ENCODE measurements at regions not wholly inside any gene's neighbourhood (a gene's known extent, or its start where the extent isn't known, plus 50 kb on each side); places are given as distances from the start of the nearest gene placed in this dataset.

DNA sequence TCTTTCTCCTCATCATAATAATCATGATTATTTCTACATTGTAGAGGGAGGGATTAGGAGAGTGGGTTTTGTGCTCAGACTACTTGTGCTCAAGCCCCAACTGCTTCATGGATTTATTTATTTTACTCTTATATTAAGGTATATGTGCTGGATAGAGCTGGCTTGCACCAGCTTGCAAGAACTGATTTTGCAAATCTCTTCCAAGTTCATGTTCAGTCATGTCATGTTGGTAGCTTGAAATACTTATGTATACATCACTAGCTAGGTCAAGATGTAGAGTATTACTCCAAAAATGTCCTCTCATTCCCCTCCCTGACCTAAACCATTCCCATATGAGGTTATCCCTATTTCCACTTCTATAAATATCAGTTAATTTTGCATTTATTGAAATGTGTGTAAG, 293.9 kb upstream of the RBMS3 start:
- no peak overlapping the region for H3K27ac ChIP-seq
- TF ChIP-seq, protein P1, sequence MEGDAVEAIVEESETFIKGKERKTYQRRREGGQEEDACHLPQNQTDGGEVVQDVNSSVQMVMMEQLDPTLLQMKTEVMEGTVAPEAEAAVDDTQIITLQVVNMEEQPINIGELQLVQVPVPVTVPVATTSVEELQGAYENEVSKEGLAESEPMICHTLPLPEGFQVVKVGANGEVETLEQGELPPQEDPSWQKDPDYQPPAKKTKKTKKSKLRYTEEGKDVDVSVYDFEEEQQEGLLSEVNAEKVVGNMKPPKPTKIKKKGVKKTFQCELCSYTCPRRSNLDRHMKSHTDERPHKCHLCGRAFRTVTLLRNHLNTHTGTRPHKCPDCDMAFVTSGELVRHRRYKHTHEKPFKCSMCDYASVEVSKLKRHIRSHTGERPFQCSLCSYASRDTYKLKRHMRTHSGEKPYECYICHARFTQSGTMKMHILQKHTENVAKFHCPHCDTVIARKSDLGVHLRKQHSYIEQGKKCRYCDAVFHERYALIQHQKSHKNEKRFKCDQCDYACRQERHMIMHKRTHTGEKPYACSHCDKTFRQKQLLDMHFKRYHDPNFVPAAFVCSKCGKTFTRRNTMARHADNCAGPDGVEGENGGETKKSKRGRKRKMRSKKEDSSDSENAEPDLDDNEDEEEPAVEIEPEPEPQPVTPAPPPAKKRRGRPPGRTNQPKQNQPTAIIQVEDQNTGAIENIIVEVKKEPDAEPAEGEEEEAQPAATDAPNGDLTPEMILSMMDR (conservative IDR thresholded peaks at IDR 0.05) = no peak
- TF ChIP-seq ZFX (IDR thresholded peaks at IDR 0.05) = no peak

DNA sequence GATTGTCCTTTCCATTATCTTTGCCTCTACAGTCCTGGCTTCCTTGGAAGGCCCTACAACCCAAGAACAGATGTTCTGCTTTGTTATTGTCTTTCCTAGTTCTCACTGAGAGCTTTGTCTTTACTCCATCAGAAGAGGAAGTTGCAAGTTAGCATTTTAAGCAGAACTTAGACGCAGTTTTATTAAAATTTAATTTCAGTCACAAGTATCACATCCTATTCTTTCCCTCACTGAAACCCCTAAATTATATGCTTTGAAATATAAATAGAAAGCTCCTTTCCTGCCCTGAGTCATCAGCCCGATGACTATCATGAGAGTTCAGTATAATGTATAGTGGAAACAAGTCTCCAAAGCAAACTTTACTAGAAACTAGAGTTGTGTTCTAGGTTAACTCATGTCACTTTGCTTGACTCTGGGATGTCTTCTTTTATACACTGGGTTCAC, 291.2 kb upstream of the RBMS3 start:
- H3K27ac ChIP-seq = no peak overlapping the region
- TF ChIP-seq, protein P1 (conservative IDR thresholded peaks at IDR 0.05) = no peak
- no peak for TF ChIP-seq ZFX (IDR thresholded peaks at IDR 0.05)

DNA sequence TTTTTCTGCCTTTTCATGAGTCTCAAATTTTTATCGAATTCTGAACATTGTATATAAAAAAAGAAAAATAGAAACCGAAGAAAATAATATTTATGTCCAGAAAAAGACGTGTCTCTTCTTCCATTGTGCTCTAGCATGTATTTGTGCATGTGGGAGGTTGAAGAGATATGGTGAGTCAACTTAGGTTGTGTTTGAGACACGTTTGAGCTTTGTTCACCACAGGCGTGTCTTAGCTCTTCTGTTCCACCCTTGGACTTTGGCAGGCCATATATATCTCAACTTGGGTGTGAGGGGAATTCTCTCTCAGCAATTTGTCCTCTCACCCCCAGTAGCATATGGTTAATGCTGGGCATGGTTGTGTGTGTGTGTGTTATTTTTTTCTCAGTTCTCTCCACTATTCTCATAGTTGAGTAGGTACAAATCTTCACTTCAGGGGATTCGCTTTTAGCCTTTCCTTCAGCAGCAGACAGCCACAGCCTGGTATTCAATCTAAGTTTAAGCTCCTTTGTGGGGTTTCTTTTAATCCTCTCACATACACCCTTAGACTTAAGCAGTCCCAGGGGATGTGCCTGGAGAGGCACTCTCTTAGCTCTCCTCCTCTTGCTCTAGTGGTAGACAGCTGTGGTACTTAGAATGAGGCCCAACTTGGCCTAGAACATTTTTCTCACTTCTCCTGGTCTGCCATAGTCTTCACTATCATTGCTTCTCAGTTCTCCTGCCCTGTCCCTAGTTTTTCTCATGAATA, 286.5 kb upstream of the RBMS3 start:
- TF ChIP-seq, protein P1 (conservative IDR thresholded peaks at IDR 0.05) = no peak
- TF ChIP-seq ZFX (IDR thresholded peaks at IDR 0.05) = no peak
- H3K27ac ChIP-seq = no peak overlapping the region

DNA sequence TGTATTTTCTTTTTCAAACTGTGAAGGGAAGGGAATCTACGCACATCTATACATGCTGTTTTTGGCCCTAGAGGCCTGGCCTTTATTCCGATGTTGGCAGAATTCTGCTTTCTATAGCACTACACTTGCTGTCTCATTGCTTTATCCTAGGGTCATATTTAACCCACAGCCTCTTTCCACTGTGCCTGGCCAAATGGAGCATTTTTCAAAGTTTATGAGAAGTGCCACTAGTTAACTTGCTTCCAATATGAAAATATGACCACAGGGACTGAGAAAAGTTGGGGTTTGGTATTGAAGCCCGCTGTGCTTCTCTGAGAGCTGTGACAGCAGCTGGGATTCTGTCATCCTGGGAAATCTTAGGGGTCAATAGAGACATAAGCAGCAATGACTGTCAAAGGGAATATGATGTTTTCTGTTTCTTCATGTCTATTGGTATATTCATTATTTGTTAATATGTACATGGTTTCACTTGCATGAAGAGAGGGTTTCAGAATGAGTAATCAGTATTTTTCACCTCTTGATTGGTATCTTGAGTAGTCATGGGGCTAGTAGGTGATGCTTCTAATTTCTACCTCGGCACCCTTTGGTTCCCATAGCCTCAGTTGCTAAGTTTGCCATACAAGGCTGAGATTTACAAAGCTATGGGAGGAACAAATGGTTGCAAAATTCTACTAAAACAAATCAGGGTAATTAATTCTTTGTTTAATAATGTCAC, 275.8 kb upstream of the RBMS3 start:
- no peak overlapping the region for H3K27ac ChIP-seq
- no peak for TF ChIP-seq ZFX (IDR thresholded peaks at IDR 0.05)
- TF ChIP-seq, protein P1 (conservative IDR thresholded peaks at IDR 0.05) = no peak

DNA sequence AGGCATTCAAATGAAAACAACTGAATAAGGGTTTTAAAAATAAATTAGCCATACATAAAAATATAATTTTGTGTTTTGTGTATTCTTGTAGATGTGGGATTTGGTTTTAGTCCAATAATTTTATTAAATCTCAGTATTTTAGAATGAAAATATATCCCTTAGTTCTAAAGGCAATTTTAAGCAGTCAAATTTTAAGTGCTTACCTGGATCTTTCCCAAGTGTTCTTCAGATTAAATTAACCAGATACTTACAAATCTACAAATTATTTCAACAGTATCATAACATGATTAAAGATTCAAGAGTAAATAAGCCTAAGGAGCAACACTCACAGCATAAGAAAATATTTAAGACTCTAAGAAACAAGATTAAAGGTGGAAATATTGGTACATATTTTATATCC, 275.0 kb upstream of the RBMS3 start:
- no peak overlapping the region for H3K27ac ChIP-seq
- TF ChIP-seq, protein P1 (conservative IDR thresholded peaks at IDR 0.05) = no peak
- TF ChIP-seq ZFX (IDR thresholded peaks at IDR 0.05) = no peak

DNA sequence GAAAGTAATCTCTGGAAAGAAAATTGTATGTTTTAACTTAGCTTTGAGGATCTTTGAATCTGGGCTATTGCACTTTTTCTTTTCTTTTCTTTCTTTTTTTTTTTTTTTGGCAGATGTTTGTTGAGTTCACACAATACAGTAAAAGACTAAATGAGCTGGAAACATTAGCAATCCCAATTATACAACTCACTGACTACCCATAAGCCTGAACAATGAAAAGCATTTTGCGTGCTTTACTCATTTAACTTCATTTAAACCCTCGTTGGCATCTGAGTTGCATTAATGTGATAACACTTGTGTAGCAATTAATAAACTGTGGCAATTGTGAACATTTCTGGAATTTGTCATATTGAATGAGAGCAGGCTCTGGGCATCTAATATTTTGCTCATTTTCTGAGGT, 269.4 kb upstream of the RBMS3 start:
- no peak for TF ChIP-seq ZFX (IDR thresholded peaks at IDR 0.05)
- TF ChIP-seq, protein P1 (conservative IDR thresholded peaks at IDR 0.05) = no peak
- no peak overlapping the region for H3K27ac ChIP-seq

DNA sequence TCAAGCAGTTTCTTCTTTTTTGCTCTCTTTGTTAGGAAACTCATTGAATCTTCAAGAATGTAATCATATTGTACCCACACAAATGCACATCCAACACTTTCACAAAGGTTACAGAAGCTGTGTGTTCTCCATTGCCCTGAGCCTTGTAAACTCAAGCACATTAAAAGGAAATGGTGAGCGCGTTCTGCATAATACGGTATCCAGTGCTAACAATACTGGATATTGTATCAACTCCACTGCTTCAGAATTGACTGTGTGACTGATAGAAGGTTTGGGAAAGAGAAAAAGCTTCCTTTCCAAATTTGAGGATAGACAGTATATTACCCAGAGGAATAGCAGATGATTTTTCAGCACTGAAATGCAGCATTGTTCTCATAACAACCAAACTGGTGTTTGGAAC, 268.9 kb upstream of the RBMS3 start:
- H3K27ac ChIP-seq = no peak overlapping the region
- TF ChIP-seq, protein P1 (conservative IDR thresholded peaks at IDR 0.05) = no peak
- no peak for TF ChIP-seq ZFX (IDR thresholded peaks at IDR 0.05)
